Uterus (tissue), 2 donors: ENCODE measurements at regions not wholly inside any gene's neighbourhood (a gene's known extent, or its start where the extent isn't known, plus 50 kb on each side); places are given as distances from the start of the nearest gene placed in this dataset.
"Not testable (repeated sequence)": the region's sequence is repeated elsewhere in the genome, so short reads cannot be mapped to it uniquely, and the experiment has no call there.

ENCODE experiments used
- CTCF ChIP-seq, 4 experiments: fragments of 200-600 bp in 2 of 4; fragments of 450-650 bp in 2 of 4; sonication (generic) in 2 of 4; IDR thresholded peaks; one replicate each; pipeline ENCODE4 v1.5.1; 2016 to 2019; ENCODE audit warnings: antibody characterized with exemption in 4 of 4, mild to moderate bottlenecking in 2 of 4, moderate library complexity in 1 of 4
- POLR2A ChIP-seq, 2 donors: fragments of 450-650 bp; IDR thresholded peaks; one replicate each; pipeline ENCODE4 v1.6.1; 2016; ENCODE audit warnings: antibody characterized with exemption in 2 of 2, mild to moderate bottlenecking in 1 of 2, moderate library complexity in 1 of 2

- TF ChIP-seq CTCF, POLR2A (IDR thresholded peaks at IDR 0.05): not testable (repeated sequence)
Observed at GRCh38 chr15:20317132-20317531, 224.5 kb downstream of the GOLGA6L6 start.
